ENCODE measurements at regions not wholly inside any gene's neighbourhood (a gene's known extent, or its start where the extent isn't known, plus 50 kb on each side); places are given as distances from the start of the nearest gene placed in this dataset.

GRCh38 chr11:129729216-129729615 lies 86.4 kb upstream of the TMEM45B start:
- TF ChIP-seq CTCF (IDR thresholded peaks at IDR 0.05; ENCODE audit: poor library complexity) (no peak), EZH2 (IDR thresholded peaks at IDR 0.05; ENCODE audit: borderline replicate concordance) (no peak), EZH2phosphoT487 (IDR thresholded peaks at IDR 0.05; ENCODE audit: low read depth, severe bottlenecking, unreplicated experiment) (no peak)

All from hepatocyte (in vitro differentiated cells).